H1 (cell line): ENCODE measurements at regions not wholly inside any gene's neighbourhood (a gene's known extent, or its start where the extent isn't known, plus 50 kb on each side); places are given as distances from the start of the nearest gene placed in this dataset.

Source experiments
- CTCF ChIA-PET: fragments of 300-600 bp; sonication (Branson Sonifier 250); formaldehyde crosslinking; loops from one replicate; lab custom pipeline; 2021; ENCODE audit not compliant: partially characterized antibody; lab: Charles Lee
- POLR2A ChIA-PET: fragments of 300-600 bp; sonication (Branson Sonifier 250); formaldehyde crosslinking; loops from one replicate; lab custom pipeline; 2021; ENCODE audit warnings: inconsistent platforms; ENCODE audit not compliant: partially characterized antibody; lab: Charles Lee
- DNase-seq, 2 experiments: peaks; one replicate each; pipeline versions ENCODE4 v3.0.0 to v3.0.0-alpha.2; 2010 to 2022; ENCODE audit warnings: low spot score in 2 of 2, low read depth in 1 of 2, mixed read lengths in 1 of 2
- FAIRE-seq: peaks from 2 replicates; lab custom pipeline; 2011; peaks lifted over from hg19 to GRCh38; lab: Jason Lieb, UNC
- H2AFZ ChIP-seq: 2 replicates; pipeline ENCODE4 v1.8.1; 2012; ENCODE audit warnings: low read length, inconsistent platforms
- H2AK5ac ChIP-seq: 2 replicates; pipeline ENCODE4 v1.6.1; 2013; ENCODE audit warnings: low read depth, low read length
- H2BK120ac ChIP-seq: replicated peaks from 2 replicates; pipeline ENCODE3; 2013; ENCODE audit warnings: low read depth, low read length, inconsistent platforms
- H2BK12ac ChIP-seq: 2 replicates; pipeline ENCODE4 v1.6.1; 2013; ENCODE audit warnings: low read depth, low read length
- H2BK15ac ChIP-seq: 2 replicates; pipeline ENCODE4 v1.6.1; 2013; ENCODE audit warnings: low read length
- H2BK20ac ChIP-seq: 2 replicates; pipeline ENCODE4 v1.6.1; 2013; ENCODE audit warnings: low read length
- H2BK5ac ChIP-seq: 2 replicates; pipeline ENCODE4 v1.6.1; 2013; ENCODE audit warnings: low read depth, low read length
- H3K14ac ChIP-seq: 2 replicates; pipeline ENCODE4 v1.6.1; 2013; ENCODE audit warnings: inconsistent platforms; ENCODE audit not compliant: insufficient read length
- H3K18ac ChIP-seq: 2 replicates; pipeline ENCODE4 v1.6.1; 2013; ENCODE audit warnings: low read length; ENCODE audit errors: extremely low read depth
- H3K23ac ChIP-seq: 2 replicates; pipeline ENCODE4 v1.6.1; 2013; ENCODE audit warnings: inconsistent platforms; ENCODE audit not compliant: insufficient read length
- H3K23me2 ChIP-seq: 2 replicates; pipeline ENCODE4 v1.6.1; 2013; ENCODE audit warnings: low read depth, low read length
- H3K27ac ChIP-seq: 2 replicates; pipeline ENCODE4 v1.6.1; 2011; ENCODE audit warnings: low read depth, low read length, inconsistent platforms
- H3K27me3 ChIP-seq, 4 experiments: replicated peaks in 1 of 4; 1 replicate in 1 of 4; 2 replicates in 3 of 4; pipeline versions ENCODE4 v1.6.1 to v1.8.1; 2011 to 2013; ENCODE audit warnings: low read length in 3 of 4, mild to moderate bottlenecking in 3 of 4, inconsistent platforms in 2 of 4, mixed read lengths in 2 of 4, moderate library complexity in 1 of 4; ENCODE audit not compliant: control insufficient read depth in 3 of 4, insufficient read depth in 3 of 4; ENCODE audit errors: extremely low read depth in 1 of 4
- H3K36me3 ChIP-seq, 4 experiments: 2 replicates each; pipeline versions ENCODE4 v1.6.1 to v1.8.1; 2011 to 2013; ENCODE audit warnings: mild to moderate bottlenecking in 4 of 4, low read length in 3 of 4, moderate library complexity in 2 of 4, control low read depth in 1 of 4, inconsistent platforms in 1 of 4; ENCODE audit not compliant: insufficient read depth in 4 of 4, control insufficient read depth in 2 of 4
- H3K4ac ChIP-seq: replicated peaks from 2 replicates; pipeline ENCODE3; 2013; ENCODE audit warnings: low read length, low read depth, mixed read lengths, inconsistent platforms; ENCODE audit not compliant: insufficient read length
- H3K4me1 ChIP-seq, 4 experiments: replicated peaks in 1 of 4; 1 replicate in 1 of 4; 2 replicates in 3 of 4; pipeline versions ENCODE4 v1.6.1 to v1.8.1; 2011 to 2013; ENCODE audit warnings: low read length in 3 of 4, inconsistent platforms in 2 of 4, mixed read lengths in 1 of 4; ENCODE audit not compliant: insufficient read depth in 4 of 4, control insufficient read depth in 3 of 4
- H3K4me2 ChIP-seq, 2 experiments: 2 replicates each; pipeline versions ENCODE4 v1.6.1 to v1.8.1; 2011 to 2013; ENCODE audit warnings: low read depth in 2 of 2, low read length in 2 of 2, control low read depth in 1 of 2, inconsistent platforms in 1 of 2, mild to moderate bottlenecking in 1 of 2; ENCODE audit not compliant: insufficient read depth in 1 of 2
- H3K4me3 ChIP-seq, 4 experiments: fragments of 200-600, 300-600 bp in 1 of 4; sonication (generic), shearing (Covaris generic), sonication (Bioruptor Twin) in 1 of 4; 2 replicates each; pipeline versions ENCODE4 v1.5.1 to v1.8.1; 2011 to 2016; ENCODE audit warnings: low read length in 4 of 4, low read depth in 3 of 4, control low read depth in 2 of 4, inconsistent platforms in 2 of 4, mild to moderate bottlenecking in 2 of 4, mixed read lengths in 1 of 4, moderate library complexity in 1 of 4; ENCODE audit not compliant: insufficient read depth in 2 of 4; ENCODE audit errors: extremely low read depth in 1 of 4
- H3K56ac ChIP-seq: replicated peaks from 2 replicates; pipeline ENCODE3; 2013; ENCODE audit warnings: low read depth, mild to moderate bottlenecking, mixed read lengths, low read length, inconsistent platforms; ENCODE audit not compliant: insufficient read length
- H3K79me1 ChIP-seq: 2 replicates; pipeline ENCODE4 v1.6.1; 2013; ENCODE audit warnings: low read depth, low read length, control low read depth
- H3K79me2 ChIP-seq, 2 experiments: 2 replicates each; pipeline versions ENCODE4 v1.6.1 to v1.8.1; 2012 to 2013; ENCODE audit warnings: low read length in 2 of 2, mild to moderate bottlenecking in 2 of 2, inconsistent platforms in 1 of 2; ENCODE audit not compliant: insufficient read depth in 2 of 2, control insufficient read depth in 1 of 2
- H3K9ac ChIP-seq, 4 experiments: replicated peaks in 1 of 4; 1 replicate in 1 of 4; 2 replicates in 3 of 4; pipeline versions ENCODE4 v1.6.1 to v1.8.1; 2011 to 2013; ENCODE audit warnings: low read depth in 3 of 4, low read length in 3 of 4, control low read depth in 2 of 4, mild to moderate bottlenecking in 2 of 4, moderate library complexity in 2 of 4, inconsistent platforms in 1 of 4; ENCODE audit errors: extremely low read depth in 1 of 4
- H3K9me3 ChIP-seq, 2 experiments: 2 replicates each; pipeline versions ENCODE4 v1.6.1 to v1.8.1; 2012 to 2013; ENCODE audit warnings: mild to moderate bottlenecking in 2 of 2, moderate library complexity in 2 of 2, control low read depth in 1 of 2, inconsistent platforms in 1 of 2, low read depth in 1 of 2, low read length in 1 of 2, mixed read lengths in 1 of 2; ENCODE audit not compliant: insufficient read depth in 2 of 2
- H4K20me1 ChIP-seq, 2 experiments: replicated peaks in 1 of 2; 2 replicates each; pipeline versions ENCODE3 to v1.8.1; 2011 to 2013; ENCODE audit warnings: inconsistent platforms in 2 of 2, low read length in 2 of 2, mild to moderate bottlenecking in 1 of 2; ENCODE audit not compliant: insufficient read depth in 2 of 2, control insufficient read depth in 1 of 2
- H4K5ac ChIP-seq: 2 replicates; pipeline ENCODE4 v1.6.1; 2013; ENCODE audit warnings: low read length, low read depth, mixed read lengths, inconsistent platforms; ENCODE audit not compliant: insufficient read length
- H4K8ac ChIP-seq: 2 replicates; pipeline ENCODE4 v1.8.0; 2013; ENCODE audit warnings: mild to moderate bottlenecking, moderate library complexity, low read length, inconsistent platforms; ENCODE audit not compliant: insufficient read depth; ENCODE audit errors: extremely low read depth
- H4K91ac ChIP-seq: replicated peaks from 2 replicates; pipeline ENCODE3; 2013; ENCODE audit warnings: low read length, mixed read lengths, inconsistent platforms; ENCODE audit not compliant: insufficient read length
- GTF2F1 ChIP-seq: IDR thresholded peaks from 2 replicates; pipeline ENCODE4 v1.6.1; 2012; ENCODE audit warnings: low read depth, low read length, improper control_type of control experiment, borderline replicate concordance
- MAFK ChIP-seq: IDR thresholded peaks from 2 replicates; pipeline ENCODE4 v1.6.1; 2012; ENCODE audit warnings: low read depth, mild to moderate bottlenecking, improper control_type of control experiment, low read length
- WGBS, 2 experiments: shearing (Covaris generic) in 1 of 2; methylation state at CpG; one replicate each; pipeline versions ENCODE4 v1.1.6 to v1.1.7; 2013 to 2015; ENCODE audit warnings: low lambda C conversion rate in 2 of 2, mixed read lengths in 2 of 2, inconsistent platforms in 1 of 2, low coverage in 1 of 2, missing lambda C conversion rate in 1 of 2; ENCODE audit not compliant: insufficient replicate concordance in 2 of 2, insufficient coverage in 1 of 2, insufficient read length in 1 of 2; ENCODE audit errors: extremely low coverage in 1 of 2, missing lambda C conversion rate in 1 of 2; 5-methylcytosine and 5-hydroxymethylcytosine counted together

GRCh38 chr21:15457965-15458364 lies 271.8 kb upstream of the USP25 start:
- H2BK5ac ChIP-seq, result no peak overlapping the region
- CTCF ChIA-PET, result no interaction called here
- DNase-seq, result no peak
- H3K79me2 ChIP-seq, result no peaks in the 10 kb centered on the region
- no peak for FAIRE-seq
- no peak overlapping the region for H2BK120ac ChIP-seq
- H2AK5ac ChIP-seq, result no peak overlapping the region
- no peak overlapping the region for H2AFZ ChIP-seq
- H2BK20ac ChIP-seq, result no peak overlapping the region
- no peak overlapping the region for H2BK15ac ChIP-seq
- H3K79me1 ChIP-seq, result no peaks in the 10 kb centered on the region
- H3K4me1 ChIP-seq, result peaks cover 0 to 5% (median 0%) of the 10 kb centered on the region in 4 experiments; a peak in 1 of 7 replicates
- POLR2A ChIA-PET, result no interaction called here
- H3K23me2 ChIP-seq, result no peaks in the 10 kb centered on the region
- H3K18ac ChIP-seq, result no peak overlapping the region
- H3K9ac ChIP-seq, result no peak overlapping the region
- no peaks in the 10 kb centered on the region for H4K20me1 ChIP-seq
- H2BK12ac ChIP-seq, result no peak overlapping the region
- no peak overlapping the region for H3K23ac ChIP-seq
- H3K27me3 ChIP-seq, result no peaks in the 10 kb centered on the region
- no peak overlapping the region for H3K4ac ChIP-seq
- no peak overlapping the region for H3K56ac ChIP-seq
- no peak overlapping the region for H4K8ac ChIP-seq
- no peak overlapping the region for H3K14ac ChIP-seq
- H3K36me3 ChIP-seq, result no peaks in the 10 kb centered on the region
- no peak for TF ChIP-seq GTF2F1
- TF ChIP-seq MAFK, result peak; percentile 81
- 81% methylated on average over 3 of the region's 3 CpGs; no CpG with 5 or more reads in 1 of the 2 experiments for WGBS, 2 experiments
- no peak overlapping the region for H3K4me2 ChIP-seq
- no peaks in the 10 kb centered on the region for H3K9me3 ChIP-seq
- H4K91ac ChIP-seq, result no peak overlapping the region
- no peak overlapping the region for H4K5ac ChIP-seq
- H3K4me3 ChIP-seq, result no peak overlapping the region
- no peak overlapping the region for H3K27ac ChIP-seq
